SK-N-SH (cell line): ENCODE measurements at regions not wholly inside any gene's neighbourhood (a gene's known extent, or its start where the extent isn't known, plus 50 kb on each side); places are given as distances from the start of the nearest gene placed in this dataset.

Source experiments
- CHD2 ChIP-seq: fragments of 150-350 bp; IDR thresholded peaks from 2 replicates; pipeline ENCODE4 v1.6.1; 2018; ENCODE audit warnings: low read length; ENCODE audit not compliant: partially characterized antibody
- EP300 ChIP-seq, 2 experiments: IDR thresholded peaks; 2 replicates each; pipeline versions ENCODE4 v1.4.0 to v1.6.1; 2012; ENCODE audit warnings: borderline replicate concordance in 1 of 2, low read depth in 1 of 2, low read length in 1 of 2
- EZH2phosphoT487 ChIP-seq: fragments of 200-600 bp; sonication (generic); IDR thresholded peaks from 2 replicates; pipeline ENCODE4 v1.6.1; 2017; ENCODE audit warnings: low read depth, mixed run types, mild to moderate bottlenecking, antibody characterized with exemption, moderate library complexity, borderline replicate concordance
- JUND ChIP-seq: IDR thresholded peaks from 2 replicates; pipeline ENCODE4 v1.4.0; 2012
- MEF2A ChIP-seq: IDR thresholded peaks from 2 replicates; pipeline ENCODE4 v1.4.0; 2012; ENCODE audit warnings: low read depth, borderline replicate concordance
- MXI1 ChIP-seq: IDR thresholded peaks from 2 replicates; pipeline ENCODE4 v1.6.1; 2012; ENCODE audit warnings: mild to moderate bottlenecking, low read depth, low read length, improper control_type of control experiment
- POLR2AphosphoS5 ChIP-seq: IDR thresholded peaks from 2 replicates; pipeline ENCODE4 v1.6.1; 2012; ENCODE audit warnings: low read depth, low read length
- SIN3A ChIP-seq: IDR thresholded peaks from 2 replicates; pipeline ENCODE4 v1.6.1; 2012; ENCODE audit warnings: low read depth, mild to moderate bottlenecking, low read length, moderate library complexity, borderline replicate concordance
- SMC3 ChIP-seq: IDR thresholded peaks from 2 replicates; pipeline ENCODE4 v1.6.1; 2012; ENCODE audit warnings: low read depth, low read length, improper control_type of control experiment
- TF ChIP-seq, protein P1 (sequence below): fragments of 150-350 bp; IDR thresholded peaks from 2 replicates; pipeline ENCODE4 v1.6.1; 2016; ENCODE audit warnings: mild to moderate bottlenecking, low read depth, low read length
- TF ChIP-seq, protein P2 (sequence below): fragments of 200-600 bp; sonication (generic); IDR thresholded peaks from 2 replicates; pipeline ENCODE4 v1.6.1; 2017; ENCODE audit warnings: antibody characterized with exemption, mild to moderate bottlenecking, moderate library complexity
- TF ChIP-seq, protein P3 (sequence below): IDR thresholded peaks from 2 replicates; pipeline ENCODE4; 2012
- TF ChIP-seq, protein P4 (sequence below): IDR thresholded peaks from 2 replicates; pipeline ENCODE4 v1.4.0; 2012; ENCODE audit warnings: low read depth, borderline replicate concordance

GRCh38 chr12:124635316-124635715 is 67.9 kb upstream of the NCOR2 start:
- TF ChIP-seq, protein P1, sequence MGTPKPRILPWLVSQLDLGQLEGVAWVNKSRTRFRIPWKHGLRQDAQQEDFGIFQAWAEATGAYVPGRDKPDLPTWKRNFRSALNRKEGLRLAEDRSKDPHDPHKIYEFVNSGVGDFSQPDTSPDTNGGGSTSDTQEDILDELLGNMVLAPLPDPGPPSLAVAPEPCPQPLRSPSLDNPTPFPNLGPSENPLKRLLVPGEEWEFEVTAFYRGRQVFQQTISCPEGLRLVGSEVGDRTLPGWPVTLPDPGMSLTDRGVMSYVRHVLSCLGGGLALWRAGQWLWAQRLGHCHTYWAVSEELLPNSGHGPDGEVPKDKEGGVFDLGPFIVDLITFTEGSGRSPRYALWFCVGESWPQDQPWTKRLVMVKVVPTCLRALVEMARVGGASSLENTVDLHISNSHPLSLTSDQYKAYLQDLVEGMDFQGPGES, result no peak
- TF ChIP-seq JUND, result no peak
- TF ChIP-seq CHD2, result no peak
- no peak for TF ChIP-seq MXI1
- no peak for TF ChIP-seq SMC3
- TF ChIP-seq SIN3A, result no peak
- TF ChIP-seq, protein P2, sequence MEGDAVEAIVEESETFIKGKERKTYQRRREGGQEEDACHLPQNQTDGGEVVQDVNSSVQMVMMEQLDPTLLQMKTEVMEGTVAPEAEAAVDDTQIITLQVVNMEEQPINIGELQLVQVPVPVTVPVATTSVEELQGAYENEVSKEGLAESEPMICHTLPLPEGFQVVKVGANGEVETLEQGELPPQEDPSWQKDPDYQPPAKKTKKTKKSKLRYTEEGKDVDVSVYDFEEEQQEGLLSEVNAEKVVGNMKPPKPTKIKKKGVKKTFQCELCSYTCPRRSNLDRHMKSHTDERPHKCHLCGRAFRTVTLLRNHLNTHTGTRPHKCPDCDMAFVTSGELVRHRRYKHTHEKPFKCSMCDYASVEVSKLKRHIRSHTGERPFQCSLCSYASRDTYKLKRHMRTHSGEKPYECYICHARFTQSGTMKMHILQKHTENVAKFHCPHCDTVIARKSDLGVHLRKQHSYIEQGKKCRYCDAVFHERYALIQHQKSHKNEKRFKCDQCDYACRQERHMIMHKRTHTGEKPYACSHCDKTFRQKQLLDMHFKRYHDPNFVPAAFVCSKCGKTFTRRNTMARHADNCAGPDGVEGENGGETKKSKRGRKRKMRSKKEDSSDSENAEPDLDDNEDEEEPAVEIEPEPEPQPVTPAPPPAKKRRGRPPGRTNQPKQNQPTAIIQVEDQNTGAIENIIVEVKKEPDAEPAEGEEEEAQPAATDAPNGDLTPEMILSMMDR, result no peak
- no peak for TF ChIP-seq MEF2A
- TF ChIP-seq, protein P3, sequence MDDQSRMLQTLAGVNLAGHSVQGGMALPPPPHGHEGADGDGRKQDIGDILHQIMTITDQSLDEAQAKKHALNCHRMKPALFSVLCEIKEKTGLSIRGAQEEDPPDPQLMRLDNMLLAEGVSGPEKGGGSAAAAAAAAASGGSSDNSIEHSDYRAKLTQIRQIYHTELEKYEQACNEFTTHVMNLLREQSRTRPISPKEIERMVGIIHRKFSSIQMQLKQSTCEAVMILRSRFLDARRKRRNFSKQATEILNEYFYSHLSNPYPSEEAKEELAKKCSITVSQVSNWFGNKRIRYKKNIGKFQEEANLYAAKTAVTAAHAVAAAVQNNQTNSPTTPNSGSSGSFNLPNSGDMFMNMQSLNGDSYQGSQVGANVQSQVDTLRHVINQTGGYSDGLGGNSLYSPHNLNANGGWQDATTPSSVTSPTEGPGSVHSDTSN, result no peak
- TF ChIP-seq, protein P4, sequence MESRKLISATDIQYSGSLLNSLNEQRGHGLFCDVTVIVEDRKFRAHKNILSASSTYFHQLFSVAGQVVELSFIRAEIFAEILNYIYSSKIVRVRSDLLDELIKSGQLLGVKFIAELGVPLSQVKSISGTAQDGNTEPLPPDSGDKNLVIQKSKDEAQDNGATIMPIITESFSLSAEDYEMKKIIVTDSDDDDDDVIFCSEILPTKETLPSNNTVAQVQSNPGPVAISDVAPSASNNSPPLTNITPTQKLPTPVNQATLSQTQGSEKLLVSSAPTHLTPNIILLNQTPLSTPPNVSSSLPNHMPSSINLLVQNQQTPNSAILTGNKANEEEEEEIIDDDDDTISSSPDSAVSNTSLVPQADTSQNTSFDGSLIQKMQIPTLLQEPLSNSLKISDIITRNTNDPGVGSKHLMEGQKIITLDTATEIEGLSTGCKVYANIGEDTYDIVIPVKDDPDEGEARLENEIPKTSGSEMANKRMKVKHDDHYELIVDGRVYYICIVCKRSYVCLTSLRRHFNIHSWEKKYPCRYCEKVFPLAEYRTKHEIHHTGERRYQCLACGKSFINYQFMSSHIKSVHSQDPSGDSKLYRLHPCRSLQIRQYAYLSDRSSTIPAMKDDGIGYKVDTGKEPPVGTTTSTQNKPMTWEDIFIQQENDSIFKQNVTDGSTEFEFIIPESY, result no peak
- no peak for TF ChIP-seq EP300 (IDR thresholded peaks at IDR 0.05; ENCODE audit: borderline replicate concordance in 1 of 2, low read depth in 1 of 2, low read length in 1 of 2)
- no peak for TF ChIP-seq EZH2phosphoT487
- no peak for TF ChIP-seq POLR2AphosphoS5
